HG02973 (cell line): ENCODE measurements at regions not wholly inside any gene's neighbourhood (a gene's known extent, or its start where the extent isn't known, plus 50 kb on each side); places are given as distances from the start of the nearest gene placed in this dataset.
"Not testable (repeated sequence)": the region's sequence is repeated elsewhere in the genome, so short reads cannot be mapped to it uniquely, and the experiment has no call there.

Source experiments
- ATAC-seq: cut with Tn5 transposase; IDR thresholded peaks from one replicate; pipeline ENCODE4 v1.9.1; 2021; ENCODE audit warnings: moderate library complexity; ENCODE audit not compliant: unreplicated experiment

DNA sequence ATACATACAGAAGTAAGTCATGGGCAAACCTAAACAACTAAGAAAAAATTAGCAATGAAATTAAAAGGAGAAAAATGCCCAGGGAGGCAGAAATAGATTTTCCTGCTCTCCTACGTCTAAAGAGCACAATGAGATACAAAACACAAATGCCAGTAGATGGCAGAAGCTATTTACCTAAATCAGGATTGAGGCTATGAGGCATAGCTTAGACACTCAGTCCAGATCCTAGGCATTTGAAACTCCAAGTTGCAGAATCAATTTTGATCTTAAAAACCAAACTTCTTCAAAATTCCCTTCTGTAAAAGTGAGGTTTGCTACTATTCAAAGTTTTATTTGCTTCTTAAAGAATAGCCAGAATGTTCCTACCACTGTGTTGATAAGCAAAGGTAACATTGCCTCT lies 368.6 kb downstream of the DAD1 start:
- no peak for ATAC-seq

DNA sequence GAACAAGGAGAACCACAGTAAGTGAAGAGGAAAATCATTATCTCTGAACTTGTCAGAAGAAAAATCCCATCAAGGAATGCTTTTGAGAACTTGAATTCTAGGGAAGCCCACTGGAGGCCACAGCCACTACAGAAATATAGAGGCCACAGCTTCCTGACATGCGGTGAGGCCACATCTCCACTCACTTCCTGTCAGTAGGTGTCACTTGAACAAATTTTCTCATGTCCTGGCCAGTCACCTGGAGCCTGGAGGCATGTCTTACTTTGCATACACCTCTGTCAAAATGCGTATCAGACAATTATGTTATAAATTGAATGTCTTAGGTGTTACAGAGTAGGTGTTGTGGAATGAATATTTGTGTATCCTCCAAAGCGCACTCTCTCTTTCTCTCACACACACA lies 370.3 kb downstream of the DAD1 start:
- ATAC-seq: no peak

- ATAC-seq: no peak
Measured at GRCh38 chr14:22213120-22213519, 375.9 kb downstream of the DAD1 start.

GRCh38 chr14:22210906-22211305 lies 378.1 kb downstream of the DAD1 start:
- ATAC-seq: no peak

DNA sequence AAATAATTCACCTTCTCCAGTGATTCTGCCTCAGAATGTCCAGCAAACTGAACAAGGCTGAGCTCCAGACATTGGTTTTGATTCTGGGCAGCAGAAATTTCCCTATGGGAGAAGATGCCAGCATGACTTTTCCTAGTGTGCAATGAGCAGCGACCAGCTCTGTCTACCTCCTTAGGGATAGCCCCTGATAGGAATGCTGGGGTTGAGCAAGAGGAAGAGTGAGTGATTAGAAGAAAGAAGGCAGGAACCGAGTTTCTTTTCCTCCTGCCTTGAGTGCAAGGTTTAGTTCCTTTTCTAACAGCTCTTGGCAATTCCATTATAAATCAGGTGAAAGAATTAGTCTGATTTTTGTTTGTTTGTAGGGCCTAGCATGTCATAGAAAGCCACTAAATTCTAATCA lies 379.0 kb downstream of the DAD1 start:
- no peak for ATAC-seq

DNA sequence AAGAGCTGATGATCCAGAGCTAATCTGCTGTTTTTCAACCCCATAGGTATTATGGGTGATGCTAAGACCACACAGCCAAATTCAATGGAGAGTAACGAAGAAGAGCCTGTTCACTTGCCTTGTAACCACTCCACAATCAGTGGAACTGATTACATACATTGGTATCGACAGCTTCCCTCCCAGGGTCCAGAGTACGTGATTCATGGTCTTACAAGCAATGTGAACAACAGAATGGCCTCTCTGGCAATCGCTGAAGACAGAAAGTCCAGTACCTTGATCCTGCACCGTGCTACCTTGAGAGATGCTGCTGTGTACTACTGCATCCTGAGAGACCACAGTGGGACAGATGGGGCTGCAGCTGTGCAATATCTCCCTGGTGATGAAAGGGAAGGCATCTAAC lies 386.0 kb downstream of the DAD1 start:
- no peak for ATAC-seq

DNA sequence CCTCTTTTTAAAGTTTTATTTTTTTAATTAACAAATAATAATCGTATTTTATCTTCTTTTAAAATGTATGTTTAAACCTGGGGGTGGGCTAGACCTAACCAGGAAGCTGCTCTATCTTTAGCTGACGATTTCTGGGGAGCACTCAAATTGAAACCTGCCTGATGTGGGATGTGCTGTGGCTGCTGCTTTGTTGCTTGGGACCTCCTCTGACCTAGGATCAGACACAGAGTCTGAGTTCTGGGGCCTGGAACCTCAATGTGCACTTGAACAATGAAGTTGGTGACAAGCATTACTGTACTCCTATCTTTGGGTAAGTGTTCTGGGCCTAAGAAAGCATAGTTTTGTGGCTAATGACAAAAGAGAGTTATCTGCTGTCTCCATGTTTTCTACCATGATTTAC lies 386.7 kb downstream of the DAD1 start:
- ATAC-seq: no peak

GRCh38 chr14:22200977-22201605 lies 387.9 kb downstream of the DAD1 start:
- ATAC-seq: no peak

DNA sequence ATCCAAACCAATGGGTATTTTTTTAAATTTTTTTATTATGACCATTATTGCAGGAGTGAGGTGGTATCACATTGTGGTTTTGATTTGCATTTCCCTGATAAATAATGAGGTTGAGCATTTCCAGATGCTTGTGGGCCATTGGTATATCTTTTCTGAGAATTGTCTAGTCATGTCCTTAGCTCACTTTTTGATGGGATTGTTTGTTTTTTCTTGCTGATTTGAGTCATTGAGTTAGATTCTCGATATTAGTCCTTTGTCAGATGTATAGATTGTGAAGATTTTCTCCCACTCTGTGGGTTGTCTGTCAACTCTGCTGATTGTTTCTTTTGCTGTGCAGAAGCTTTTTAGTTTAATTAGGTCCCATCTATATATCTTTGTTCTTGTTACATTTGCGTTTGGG lies 388.9 kb downstream of the DAD1 start:
- not testable (repeated sequence) for ATAC-seq

GRCh38 chr14:22194664-22195063 lies 394.4 kb downstream of the DAD1 start:
- no peak for ATAC-seq

GRCh38 chr14:22190411-22191191 lies 398.4 kb downstream of the DAD1 start:
- ATAC-seq: no peak

DNA sequence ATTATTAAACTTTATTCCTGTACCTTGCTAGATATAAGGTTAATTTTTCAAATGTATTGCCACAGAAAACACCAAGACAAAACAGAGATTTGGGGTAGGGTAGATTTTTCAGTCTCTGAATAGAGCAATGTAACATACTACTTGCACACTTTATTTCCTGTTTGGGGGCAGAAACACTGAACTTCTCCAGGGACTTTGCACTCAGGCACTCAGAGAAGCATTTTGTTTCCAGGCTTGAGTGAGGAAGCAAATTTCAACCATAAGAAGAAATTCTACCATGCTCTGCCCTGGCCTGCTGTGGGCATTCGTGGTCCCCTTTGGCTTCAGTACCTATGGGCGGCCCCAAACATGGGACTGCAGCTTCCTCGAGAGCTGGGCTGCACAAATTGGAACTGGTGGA lies 399.1 kb downstream of the DAD1 start:
- ATAC-seq: no peak

- ATAC-seq: no peak
Measured at GRCh38 chr14:22188318-22188717, 400.7 kb downstream of the DAD1 start.

DNA sequence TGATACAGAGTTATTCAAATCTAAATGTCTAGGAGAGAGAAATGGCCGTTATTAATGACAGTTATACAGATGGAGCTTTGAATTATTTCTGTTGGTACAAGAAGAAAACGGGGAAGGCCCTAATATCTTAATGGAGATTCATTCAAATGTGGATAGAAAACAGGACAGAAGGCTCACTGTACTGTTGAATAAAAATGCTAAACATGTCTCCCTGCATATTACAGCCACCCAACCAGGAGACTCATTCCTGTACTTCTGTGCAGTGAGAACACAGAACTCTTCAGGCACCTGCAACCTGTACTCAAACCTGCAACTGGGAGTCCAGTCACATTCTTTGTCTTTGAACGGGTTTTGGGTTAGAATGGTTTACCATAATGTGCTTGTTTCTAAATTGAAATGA lies 403.2 kb downstream of the DAD1 start:
- no peak for ATAC-seq

- ATAC-seq: no peak
Measured at GRCh38 chr14:22185191-22185590, 403.8 kb downstream of the DAD1 start.

DNA sequence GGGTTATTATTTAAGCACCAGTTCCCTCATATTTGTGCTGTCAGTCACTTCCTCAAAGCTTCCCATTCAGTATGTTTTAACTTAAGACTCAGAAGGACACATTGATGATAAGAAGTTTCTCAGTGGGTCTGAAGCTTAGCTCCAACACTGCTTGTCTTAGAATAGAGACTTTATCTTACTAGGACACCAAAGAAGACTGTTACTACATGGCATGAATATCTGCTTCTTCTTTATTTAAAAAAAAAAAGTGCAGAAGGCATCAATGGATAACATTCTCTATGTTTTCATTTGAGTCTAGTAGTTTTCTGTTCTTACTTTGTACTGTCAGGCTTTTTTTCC lies 404.2 kb downstream of the DAD1 start:
- no peak for ATAC-seq

DNA sequence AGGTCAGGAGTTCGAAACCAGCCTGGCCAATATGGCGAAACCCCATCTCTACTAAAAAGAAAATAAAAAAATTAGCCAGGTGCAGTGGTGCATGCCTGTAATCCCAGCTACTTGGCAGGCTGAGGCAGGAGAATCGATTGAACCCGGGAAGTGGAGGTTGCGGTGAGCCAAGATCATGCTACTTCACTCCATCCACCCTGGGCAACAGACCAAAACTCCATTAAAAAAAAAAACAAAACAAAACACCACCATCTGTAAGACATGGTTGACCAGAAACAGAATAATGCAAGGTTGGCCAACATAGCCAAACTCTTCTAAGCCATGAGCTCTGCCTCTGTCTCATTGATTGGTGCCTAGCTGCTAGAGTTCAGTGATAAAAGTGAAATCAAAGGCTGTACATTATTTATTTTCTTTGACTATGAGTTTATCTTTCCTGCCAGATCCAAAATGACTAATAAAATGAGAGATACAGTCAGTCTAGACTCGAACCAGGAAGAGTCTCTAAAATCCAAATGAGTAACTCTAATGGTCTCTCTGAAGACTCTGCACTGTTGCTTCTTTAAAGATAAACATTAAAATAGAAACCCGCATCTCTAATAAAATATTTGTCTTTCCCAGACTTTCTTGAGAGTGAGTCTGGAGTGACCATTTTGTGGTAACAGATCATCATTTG lies 404.7 kb downstream of the DAD1 start:
- ATAC-seq: no peak

DNA sequence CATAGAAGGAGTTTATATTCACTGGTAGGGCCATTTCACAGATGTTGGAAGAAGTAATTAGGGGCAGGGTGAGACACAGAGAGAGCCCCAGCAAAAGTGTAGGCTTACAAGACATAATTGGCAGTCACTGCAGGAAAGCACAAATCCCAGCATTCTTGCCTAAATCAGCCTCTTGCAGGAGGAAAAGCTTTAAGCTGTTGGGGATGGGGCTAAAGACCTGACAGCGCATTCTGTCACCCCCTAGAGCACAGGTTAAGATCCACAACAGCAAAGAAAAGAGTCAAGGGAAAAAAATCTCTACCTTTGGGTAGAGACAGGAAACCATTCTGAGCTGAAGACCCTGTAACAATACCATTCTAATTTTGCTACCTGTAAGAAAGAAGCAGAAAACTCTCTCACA lies 409.0 kb downstream of the DAD1 start:
- no peak for ATAC-seq

DNA sequence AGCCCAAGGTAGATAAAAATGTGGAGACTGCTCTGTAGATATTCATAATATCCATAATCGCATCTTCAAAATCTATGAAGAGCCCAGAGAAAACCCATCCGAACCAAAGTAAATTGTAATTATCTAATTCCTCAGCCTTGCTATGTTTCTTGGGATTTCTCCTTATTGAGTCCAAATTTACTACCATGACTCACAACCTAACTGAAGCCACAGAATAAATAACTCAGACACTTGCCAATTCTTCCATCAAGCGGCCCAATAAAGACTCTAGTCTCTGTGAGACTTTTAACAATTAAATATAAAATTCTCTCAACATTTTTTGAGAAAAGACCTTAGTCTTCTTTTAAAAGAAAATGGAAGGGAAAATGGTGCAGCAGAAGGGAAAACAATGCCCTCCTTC lies 409.8 kb downstream of the DAD1 start:
- no peak for ATAC-seq

- ATAC-seq: no peak
Measured at GRCh38 chr14:22178333-22178839, 410.6 kb downstream of the DAD1 start.

DNA sequence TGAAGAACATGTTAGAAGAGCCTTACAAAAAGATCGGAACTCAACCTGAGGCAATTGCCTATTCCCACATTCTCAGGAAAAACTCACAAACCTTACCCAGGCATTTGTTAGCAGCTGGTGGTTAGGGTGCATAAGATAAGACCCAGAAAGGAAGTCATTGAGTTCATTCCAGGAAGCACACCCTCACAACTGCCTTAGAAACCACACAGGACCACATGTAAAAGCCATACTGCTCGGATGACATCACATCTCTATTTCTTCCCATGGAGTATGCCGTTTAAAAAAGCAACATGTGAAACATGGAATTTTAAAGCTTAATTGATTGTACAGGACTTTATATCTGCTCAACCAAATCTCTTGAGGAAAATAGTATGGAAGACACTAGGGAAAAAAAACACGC lies 411.2 kb downstream of the DAD1 start:
- ATAC-seq: no peak

- no peak for ATAC-seq
Measured at GRCh38 chr14:22176957-22177356, 412.1 kb downstream of the DAD1 start.
